ENCODE measurements at regions not wholly inside any gene's neighbourhood (a gene's known extent, or its start where the extent isn't known, plus 50 kb on each side); places are given as distances from the start of the nearest gene placed in this dataset.
"Not testable (repeated sequence)": the region's sequence is repeated elsewhere in the genome, so short reads cannot be mapped to it uniquely, and the experiment has no call there.

DNA sequence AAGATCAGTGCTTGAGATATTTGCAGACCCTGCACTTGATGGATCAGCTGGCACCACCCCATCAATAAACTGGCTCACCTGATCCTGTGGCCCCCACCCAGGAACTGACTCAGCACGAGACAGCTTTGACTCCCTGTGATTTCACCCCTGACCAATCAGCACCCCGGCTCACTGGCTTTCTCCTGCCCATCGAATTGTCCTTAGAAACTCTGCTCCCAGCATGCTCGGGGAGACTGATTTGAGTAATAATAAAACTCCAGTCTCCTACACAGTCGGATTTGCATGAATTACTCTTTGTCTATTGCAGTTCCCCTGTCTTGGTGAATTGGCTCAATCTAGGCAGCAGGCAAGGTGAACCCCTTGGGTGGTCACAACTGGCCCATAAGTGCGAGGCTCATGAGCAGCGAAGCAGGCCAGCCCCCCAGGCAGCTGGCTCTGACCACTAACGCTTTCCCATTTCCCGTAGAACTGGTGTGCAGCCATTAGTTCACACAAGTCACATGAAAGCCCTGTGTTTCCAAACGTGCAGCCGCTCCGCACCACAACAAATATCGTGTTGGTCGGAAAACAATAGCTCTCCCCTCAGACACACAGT lies 79.6 kb downstream of the RSPH3 start:
- no peak for DNase-seq

DNA sequence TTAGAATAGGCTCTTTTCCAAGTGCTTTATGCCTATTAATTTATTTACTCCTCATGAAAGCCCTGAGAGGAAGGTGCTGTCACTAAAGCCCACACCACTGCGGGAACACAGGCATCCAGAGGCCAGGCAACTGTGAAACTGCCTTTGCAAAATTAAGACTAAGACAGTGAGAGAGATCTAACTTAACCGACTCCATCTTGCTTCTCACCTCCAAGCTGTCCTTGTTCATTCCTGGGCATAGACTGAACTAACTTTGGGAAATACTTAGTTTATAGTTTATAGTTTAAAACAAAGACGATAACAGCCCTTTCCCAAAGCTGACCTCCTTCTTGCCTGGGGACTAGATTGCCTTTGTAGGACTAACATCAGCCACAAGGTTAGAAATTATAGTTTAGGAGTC lies 80.1 kb downstream of the RSPH3 start:
- DNase-seq, result no peak

DNA sequence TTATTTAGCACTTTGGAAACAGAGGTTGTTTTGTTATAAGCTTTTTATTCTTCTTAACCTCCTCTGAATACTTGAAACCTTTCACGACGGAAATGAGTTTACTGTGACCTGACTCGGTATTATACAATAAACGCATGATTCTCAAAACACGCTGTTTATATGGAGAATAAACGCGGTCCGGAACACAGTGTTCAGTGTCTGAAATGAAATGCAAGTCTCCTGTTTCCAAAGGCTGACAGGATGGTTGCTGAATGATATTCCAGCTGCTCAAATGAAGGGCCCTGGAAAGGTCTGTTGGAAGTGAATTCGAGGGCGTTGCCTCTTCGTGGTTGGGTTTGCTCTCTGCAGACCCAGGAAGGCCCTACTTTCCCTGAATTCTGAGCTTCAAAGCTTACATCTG lies 83.4 kb downstream of the RSPH3 start:
- no peak for DNase-seq

GRCh38 chr6:158914923-158915322 lies 85.1 kb downstream of the RSPH3 start:
- no peak for DNase-seq

GRCh38 chr6:158913580-158913979 lies 86.4 kb downstream of the RSPH3 start:
- no peak for DNase-seq

- no peak for DNase-seq
These were observed 87.3 kb downstream of the RSPH3 start for GRCh38 chr6:158912655-158913054.

- no peak for DNase-seq
These were observed 88.1 kb downstream of the RSPH3 start for GRCh38 chr6:158911746-158912480.

- no peak for DNase-seq
These were observed 89.2 kb downstream of the RSPH3 start for GRCh38 chr6:158910484-158911440.

- DNase-seq, result no peak
These were observed 90.1 kb downstream of the RSPH3 start for GRCh38 chr6:158909938-158910337.

GRCh38 chr6:158908606-158909005 lies 89.4 kb upstream of the EZR start:
- DNase-seq, result no peak

- DNase-seq, result no peak
These were observed 88.8 kb upstream of the EZR start for GRCh38 chr6:158907931-158908330.

GRCh38 chr6:158906926-158907325 lies 87.8 kb upstream of the EZR start:
- DNase-seq, result no peak

GRCh38 chr6:158905277-158905676 lies 86.1 kb upstream of the EZR start:
- no peak for DNase-seq

GRCh38 chr6:158903801-158904200 lies 84.6 kb upstream of the EZR start:
- DNase-seq, result no peak

GRCh38 chr6:158900663-158901312 lies 81.6 kb upstream of the EZR start:
- DNase-seq, result no peak

GRCh38 chr6:158897236-158897635 lies 78.1 kb upstream of the EZR start:
- no peak for DNase-seq

- no peak for DNase-seq
These were observed 76.5 kb upstream of the EZR start for GRCh38 chr6:158895661-158896060.

DNA sequence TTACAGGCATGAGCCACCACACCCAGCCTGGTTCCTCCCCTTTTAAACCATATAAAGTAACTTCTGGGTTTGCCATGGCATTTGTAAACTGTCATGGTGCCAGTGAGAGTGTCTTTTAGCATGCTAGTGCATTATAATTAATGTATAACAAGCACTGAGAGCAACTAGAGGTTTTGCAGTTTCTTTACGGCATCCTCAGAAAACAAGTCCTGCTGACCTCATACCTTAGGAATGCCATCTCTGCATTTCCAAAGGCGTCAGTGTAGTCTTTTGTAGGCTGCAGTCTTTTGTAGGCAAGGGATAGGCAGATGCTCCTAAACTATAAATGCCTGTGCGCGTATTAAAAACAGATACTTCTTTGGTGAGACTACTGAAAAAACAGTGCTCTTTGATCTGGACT lies 75.0 kb upstream of the EZR start:
- DNase-seq, result no peak

GRCh38 chr6:158892266-158892665 lies 73.1 kb upstream of the EZR start:
- no peak for DNase-seq

DNA sequence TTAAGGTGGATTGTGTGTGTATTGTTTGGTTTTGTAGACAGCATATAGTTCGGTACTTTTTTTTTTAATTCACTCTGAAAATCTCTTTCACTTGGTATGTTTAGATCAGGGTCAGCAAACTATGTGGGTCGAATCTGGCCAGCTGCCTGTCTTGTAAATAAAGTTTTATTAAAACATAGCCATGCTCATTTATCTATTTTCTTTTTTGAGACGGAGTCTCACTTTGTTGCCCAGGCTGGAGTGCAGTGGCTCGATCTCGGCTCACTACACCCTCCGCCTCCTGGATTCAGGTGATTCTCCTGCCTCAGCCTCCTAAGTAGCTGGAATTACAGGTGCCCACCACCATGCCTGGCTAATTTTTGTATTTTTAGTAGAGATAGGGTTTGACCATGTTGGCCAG lies 72.4 kb upstream of the EZR start:
- not testable (repeated sequence) for DNase-seq

GRCh38 chr6:158888171-158888570 lies 69.0 kb upstream of the EZR start:
- not testable (repeated sequence) for DNase-seq

DNA sequence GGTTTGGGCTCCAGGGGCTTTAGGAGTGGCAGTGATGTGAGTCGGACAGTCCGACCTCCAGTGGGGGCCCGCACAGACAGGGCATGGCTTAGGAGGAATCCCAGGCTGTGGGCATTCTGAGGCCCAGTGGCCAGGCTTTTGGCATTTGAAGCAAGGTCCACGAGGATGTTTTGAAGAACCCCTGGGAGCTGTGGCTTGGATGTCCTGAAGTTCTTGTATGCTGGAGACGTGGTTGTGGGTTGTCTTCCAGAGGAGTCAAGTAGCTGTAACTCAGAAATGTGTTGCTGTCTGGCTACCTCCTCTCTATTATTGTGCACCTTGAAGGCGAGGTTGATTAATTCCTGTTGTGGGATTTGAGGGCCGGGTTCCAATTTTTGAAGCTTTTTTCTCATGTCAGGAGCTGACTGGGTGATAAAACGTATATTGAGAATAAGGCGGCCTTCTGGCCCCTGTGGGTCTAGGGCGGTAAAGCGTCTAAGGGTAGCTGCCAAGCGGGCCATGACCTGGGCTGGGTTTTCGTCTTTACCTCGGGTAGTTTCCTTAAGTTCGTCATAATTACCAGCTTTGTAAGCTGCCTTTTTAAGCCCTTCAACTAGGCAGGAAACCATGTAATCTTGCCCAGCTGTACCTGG lies 67.3 kb upstream of the EZR start:
- not testable (repeated sequence) for DNase-seq

GRCh38 chr6:158881884-158882283 lies 62.7 kb upstream of the EZR start:
- DNase-seq, result not testable (repeated sequence)

Measured in SIG-M5 (cell line).